Stomach (tissue), 8 donors: ENCODE measurements at regions not wholly inside any gene's neighbourhood (a gene's known extent, or its start where the extent isn't known, plus 50 kb on each side); places are given as distances from the start of the nearest gene placed in this dataset.

ENCODE experiments used
- DNase-seq, 2 donors: peaks; one replicate each; pipeline versions ENCODE4 v3.0.0 to v3.0.0-alpha.2; 2013 to 2019
- H3K27ac ChIP-seq, 5 donors: fragments of 200-600 bp in 4 of 5; sonication (generic) in 4 of 5; one replicate each; pipeline ENCODE4 v1.5.1; 2013 to 2019; ENCODE audit warnings: mild to moderate bottlenecking in 1 of 5, moderate library complexity in 1 of 5
- H3K27me3 ChIP-seq, 3 donors: fragments of 200-600 bp; sonication (generic); one replicate each; pipeline ENCODE4 v1.5.1; 2017 to 2019; ENCODE audit warnings: mixed run types in 1 of 3
- H3K36me3 ChIP-seq, 4 donors: fragments of 200-600 bp; sonication (generic); 1 replicate in 3 of 4; 2 replicates in 1 of 4; pipeline ENCODE4 v1.5.1; 2016 to 2019
- H3K4me1 ChIP-seq, 4 donors: fragments of 200-600 bp; sonication (generic); one replicate each; pipeline ENCODE4 v1.5.1; 2016 to 2019
- H3K4me3 ChIP-seq, 4 donors: fragments of 200-600 bp; sonication (generic) in 3 of 4; one replicate each; pipeline ENCODE4 v1.5.1; 2016 to 2019; ENCODE audit warnings: mild to moderate bottlenecking in 1 of 4
- H3K9me3 ChIP-seq, 4 donors: fragments of 200-600 bp; sonication (generic); one replicate each; pipeline ENCODE4 v1.5.1; 2016 to 2019
- EP300 ChIP-seq: sonication (generic); formaldehyde crosslinking; IDR thresholded peaks from one replicate; pipeline ENCODE4 v1.6.1; 2017; ENCODE audit warnings: antibody characterized with exemption
- POLR2A ChIP-seq, 4 donors: fragments of 450-650 bp; IDR thresholded peaks; one replicate each; pipeline ENCODE4 v1.6.1; 2016; ENCODE audit warnings: antibody characterized with exemption in 4 of 4, control low read depth in 2 of 4, mild to moderate bottlenecking in 1 of 4, moderate library complexity in 1 of 4
- POLR2AphosphoS5 ChIP-seq, 3 donors: sonication (generic); formaldehyde crosslinking; IDR thresholded peaks; one replicate each; pipeline ENCODE4 v1.6.1; 2016; ENCODE audit warnings: antibody characterized with exemption in 3 of 3
- WGBS, 5 donors: extraction: QIAGEN DNeasy Blood & Tissue Kit in 3 of 5; methylation state at CpG; one replicate each; pipeline versions ENCODE4 v1.1.5 to v1.1.7; 2013 to 2018; 5-methylcytosine and 5-hydroxymethylcytosine counted together
- intact Hi-C: fragments of 100-400 bp; cut with DNase I; formaldehyde crosslinking; loops from one replicate; pipeline ENCODE4 v1.15.1; 2023; ENCODE audit warnings: low total_unique reads
- TF ChIP-seq, protein P1 (sequence below), 7 experiments: fragments of 450-650 bp in 4 of 7; fragments of 200-600 bp in 3 of 7; sonication (generic) in 3 of 7; IDR thresholded peaks; one replicate each; pipeline ENCODE4 v1.5.1; 2016 to 2019; ENCODE audit warnings: antibody characterized with exemption in 7 of 7, control low read depth in 2 of 7, mild to moderate bottlenecking in 1 of 7
- donor health status: healthy with polysubstance abuse.
- donor health status: Bipolar disorder and iron deficiency.
- donor health status: healthy.

DNA sequence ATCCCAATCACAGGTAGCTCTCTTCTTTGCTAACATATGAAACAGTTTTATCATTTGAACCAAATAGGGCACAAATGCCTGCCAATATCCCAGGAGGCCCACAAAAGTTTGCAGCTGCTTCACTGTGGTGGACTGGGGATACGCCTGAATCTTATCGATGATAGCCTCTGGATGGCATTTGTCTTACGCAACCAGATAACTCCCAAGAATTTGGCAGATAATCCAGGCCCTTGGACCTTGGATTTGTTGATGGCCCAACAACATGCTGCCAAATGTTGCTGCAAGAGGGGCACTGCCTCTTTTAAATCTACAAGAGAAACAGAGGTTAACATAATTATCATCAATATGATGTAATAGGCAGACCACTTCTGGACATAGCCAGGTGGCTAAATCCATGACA lies 587.1 kb upstream of the LRRTM4 start:
- Histone ChIP-seq H3K9me3 (peaks cover 0 to 24% (median 14%) of the 10 kb centered on the region in 4 donors), H3K4me3 (no peak overlapping the region), H3K27me3 (no peaks in the 10 kb centered on the region), H3K4me1 (no peaks in the 10 kb centered on the region), H3K27ac (no peak overlapping the region), H3K36me3 (no peaks in the 10 kb centered on the region)
- WGBS, 5 donors: 54 to 97% (median 60%) methylated on average over 3 of the region's 3 CpGs
- no peak for DNase-seq
- TF ChIP-seq EP300 (no peak), POLR2AphosphoS5 (IDR thresholded peaks at IDR 0.05) (no peak), POLR2A (IDR thresholded peaks at IDR 0.05) (no peak)
- TF ChIP-seq, protein P1, sequence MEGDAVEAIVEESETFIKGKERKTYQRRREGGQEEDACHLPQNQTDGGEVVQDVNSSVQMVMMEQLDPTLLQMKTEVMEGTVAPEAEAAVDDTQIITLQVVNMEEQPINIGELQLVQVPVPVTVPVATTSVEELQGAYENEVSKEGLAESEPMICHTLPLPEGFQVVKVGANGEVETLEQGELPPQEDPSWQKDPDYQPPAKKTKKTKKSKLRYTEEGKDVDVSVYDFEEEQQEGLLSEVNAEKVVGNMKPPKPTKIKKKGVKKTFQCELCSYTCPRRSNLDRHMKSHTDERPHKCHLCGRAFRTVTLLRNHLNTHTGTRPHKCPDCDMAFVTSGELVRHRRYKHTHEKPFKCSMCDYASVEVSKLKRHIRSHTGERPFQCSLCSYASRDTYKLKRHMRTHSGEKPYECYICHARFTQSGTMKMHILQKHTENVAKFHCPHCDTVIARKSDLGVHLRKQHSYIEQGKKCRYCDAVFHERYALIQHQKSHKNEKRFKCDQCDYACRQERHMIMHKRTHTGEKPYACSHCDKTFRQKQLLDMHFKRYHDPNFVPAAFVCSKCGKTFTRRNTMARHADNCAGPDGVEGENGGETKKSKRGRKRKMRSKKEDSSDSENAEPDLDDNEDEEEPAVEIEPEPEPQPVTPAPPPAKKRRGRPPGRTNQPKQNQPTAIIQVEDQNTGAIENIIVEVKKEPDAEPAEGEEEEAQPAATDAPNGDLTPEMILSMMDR (IDR thresholded peaks at IDR 0.05): no peak
- intact Hi-C loops: no loop called here

DNA sequence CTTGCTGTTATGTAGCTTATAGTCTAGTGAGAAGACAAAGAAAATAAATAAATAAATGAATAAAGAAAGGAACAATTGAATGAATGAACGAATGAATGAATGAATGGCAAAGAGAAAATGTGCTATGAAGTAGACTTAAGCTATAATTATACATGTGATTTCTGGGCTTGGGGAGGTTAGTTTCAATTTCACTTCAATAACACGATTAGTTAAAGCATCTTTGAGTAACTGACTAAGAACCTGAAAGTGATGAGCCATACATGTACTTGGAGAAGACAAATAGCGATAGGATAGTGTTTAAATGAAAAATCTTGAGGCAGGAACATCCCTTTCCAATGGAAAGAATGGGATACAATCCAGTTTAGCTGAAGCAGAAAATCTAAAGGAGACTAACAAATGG lies 593.1 kb upstream of the LRRTM4 start:
- no peaks in the 10 kb centered on the region for H3K4me1 ChIP-seq
- 62 to 78% (median 72%) methylated on average over 3 of the region's 3 CpGs for WGBS, 5 donors
- H3K4me3 ChIP-seq: no peak overlapping the region
- no peak overlapping the region for H3K27ac ChIP-seq
- no peak for DNase-seq
- H3K27me3 ChIP-seq: no peaks in the 10 kb centered on the region
- intact Hi-C loops: no loop called here
- TF ChIP-seq EP300 (no peak), POLR2A (IDR thresholded peaks at IDR 0.05) (no peak), POLR2AphosphoS5 (IDR thresholded peaks at IDR 0.05) (no peak)
- TF ChIP-seq, protein P1 (IDR thresholded peaks at IDR 0.05): no peak
- H3K9me3 ChIP-seq: peaks cover 0 to 6% (median 0%) of the 10 kb centered on the region in 4 donors
- H3K36me3 ChIP-seq: no peaks in the 10 kb centered on the region

DNA sequence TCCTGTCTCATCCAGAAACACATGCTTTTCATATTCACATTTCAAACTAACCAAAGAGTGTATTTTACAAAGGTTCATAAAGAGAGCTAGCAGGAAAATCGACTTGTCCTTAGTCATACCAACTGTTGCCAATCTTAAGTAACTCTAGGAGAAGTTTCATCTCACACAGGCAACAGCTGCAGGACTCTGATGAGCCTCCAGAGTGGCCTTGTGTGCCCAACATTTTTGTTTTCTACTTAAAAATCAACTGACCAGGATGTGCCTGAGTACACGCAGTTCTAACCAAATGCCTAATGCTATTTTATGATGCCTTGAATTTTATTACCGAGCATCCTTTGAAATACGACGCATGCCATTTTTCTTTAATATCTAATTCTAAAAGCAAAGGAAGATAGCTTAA lies 595.9 kb upstream of the LRRTM4 start:
- 71 to 89% (median 82%) methylated on average over 5 of the region's 5 CpGs for WGBS, 5 donors
- no peak overlapping the region for H3K4me3 ChIP-seq
- H3K27ac ChIP-seq: no peak overlapping the region
- intact Hi-C loops: no loop called here
- H3K27me3 ChIP-seq: no peaks in the 10 kb centered on the region
- TF ChIP-seq, protein P1 (IDR thresholded peaks at IDR 0.05): no peak
- no peak for TF ChIP-seq POLR2A (IDR thresholded peaks at IDR 0.05)
- no peak for TF ChIP-seq POLR2AphosphoS5 (IDR thresholded peaks at IDR 0.05)
- no peaks in the 10 kb centered on the region for H3K4me1 ChIP-seq
- DNase-seq: no peak
- no peaks in the 10 kb centered on the region for H3K36me3 ChIP-seq
- H3K9me3 ChIP-seq: no peaks in the 10 kb centered on the region

DNA sequence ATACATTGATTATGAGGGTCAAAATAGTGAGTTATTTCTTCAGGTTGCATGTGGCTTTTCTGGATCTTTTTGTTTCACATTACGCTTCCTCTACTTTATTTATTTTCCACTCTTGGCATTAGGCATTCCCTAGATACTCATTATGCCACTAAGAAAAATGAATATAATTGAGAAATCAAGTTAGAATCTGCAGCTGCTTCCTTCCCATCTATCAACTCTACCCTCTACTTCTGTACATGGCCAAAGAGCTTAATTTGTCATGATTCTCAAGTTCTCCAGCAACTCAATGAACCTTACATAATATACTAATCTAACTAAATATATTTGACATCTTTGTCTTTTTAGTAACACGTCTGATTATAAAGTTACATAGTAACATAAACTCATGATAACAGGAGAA lies 598.1 kb upstream of the LRRTM4 start:
- TF ChIP-seq, protein P1 (IDR thresholded peaks at IDR 0.05): no peak
- no peak for TF ChIP-seq EP300
- no peak for TF ChIP-seq POLR2AphosphoS5 (IDR thresholded peaks at IDR 0.05)
- no peak for TF ChIP-seq POLR2A (IDR thresholded peaks at IDR 0.05)
- Histone ChIP-seq H3K36me3 (no peaks in the 10 kb centered on the region), H3K4me1 (no peaks in the 10 kb centered on the region), H3K27me3 (no peaks in the 10 kb centered on the region), H3K27ac (no peak overlapping the region), H3K4me3 (no peak overlapping the region), H3K9me3 (peaks cover 0 to 5% (median 2%) of the 10 kb centered on the region in 4 donors)
- intact Hi-C loops: no loop called here
- DNase-seq: peak in 1 of 2 donors; percentile 7
- 50 to 68% (median 59%) methylated on average over 2 of the region's 2 CpGs for WGBS, 5 donors
